NB4 (cell line): ENCODE measurements at regions not wholly inside any gene's neighbourhood (a gene's known extent, or its start where the extent isn't known, plus 50 kb on each side); places are given as distances from the start of the nearest gene placed in this dataset.

Experiments
- DNase-seq: peaks from one replicate; pipeline ENCODE4 v3.0.0; 2010; ENCODE audit warnings: low read depth
- H3K4me3 ChIP-seq: one replicate; pipeline ENCODE4 v1.5.1; 2011; ENCODE audit warnings: mild to moderate bottlenecking, low read depth, low read length, moderate library complexity
- CTCF ChIP-seq: IDR thresholded peaks from one replicate; pipeline ENCODE4 v1.5.1; 2012; ENCODE audit warnings: low read depth, low read length
- MYC ChIP-seq: IDR thresholded peaks from 2 replicates; pipeline ENCODE4 v1.6.1; 2011; ENCODE audit warnings: low read depth, low read length
- POLR2A ChIP-seq: IDR thresholded peaks from 2 replicates; pipeline ENCODE4 v1.6.1; 2011; ENCODE audit warnings: mild to moderate bottlenecking; ENCODE audit not compliant: insufficient read length; ENCODE audit errors: extremely low read depth
- TF ChIP-seq, protein P1 (sequence below): IDR thresholded peaks from 2 replicates; pipeline ENCODE4 v1.6.1; 2011; ENCODE audit warnings: low read depth, low read length

DNA sequence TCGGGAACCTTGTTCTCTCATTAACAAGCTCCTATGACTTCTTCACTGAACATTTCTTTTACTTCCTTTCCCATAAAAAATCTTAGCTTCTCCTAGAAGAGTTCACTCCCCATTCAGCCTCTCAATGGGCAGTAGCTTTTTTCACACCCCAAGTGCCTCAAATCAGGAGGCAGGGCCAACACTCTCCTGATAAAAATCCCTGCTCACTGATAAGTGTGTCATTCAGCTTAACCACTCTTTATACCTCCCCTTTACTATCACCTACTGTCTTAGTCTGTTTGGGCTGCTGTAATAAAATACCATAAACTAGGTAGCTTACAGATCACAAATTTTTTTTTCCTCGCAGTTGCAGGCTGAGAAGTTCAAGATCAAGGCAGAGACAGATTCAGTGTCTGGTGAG lies 400.4 kb downstream of the WDR72 start:
- no peak for DNase-seq
- TF ChIP-seq CTCF (no peak), POLR2A (no peak), MYC (no peak)
- TF ChIP-seq, protein P1, sequence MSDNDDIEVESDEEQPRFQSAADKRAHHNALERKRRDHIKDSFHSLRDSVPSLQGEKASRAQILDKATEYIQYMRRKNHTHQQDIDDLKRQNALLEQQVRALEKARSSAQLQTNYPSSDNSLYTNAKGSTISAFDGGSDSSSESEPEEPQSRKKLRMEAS: no peak
- H3K4me3 ChIP-seq: no peak overlapping the region

DNA sequence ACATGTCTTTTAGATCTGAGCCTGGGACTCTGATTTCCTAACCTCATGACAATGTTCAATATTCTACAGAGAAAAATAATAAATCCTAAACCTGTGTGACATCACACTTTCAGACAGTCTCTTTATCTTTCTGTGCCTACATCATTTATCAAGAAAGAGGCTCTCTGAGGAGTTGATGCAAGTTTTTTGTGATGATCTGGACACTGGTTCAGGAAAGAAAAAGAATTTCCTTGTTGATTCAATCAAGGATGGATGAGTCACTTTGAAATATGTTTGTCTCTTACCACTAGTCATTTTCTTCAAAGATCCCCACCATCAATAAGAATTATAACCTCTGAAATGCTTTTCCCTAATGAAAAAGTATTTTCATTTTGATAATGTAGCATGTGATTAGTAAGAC lies 404.6 kb downstream of the WDR72 start:
- no peak for DNase-seq
- H3K4me3 ChIP-seq: no peak overlapping the region
- no peak for TF ChIP-seq POLR2A
- no peak for TF ChIP-seq CTCF
- TF ChIP-seq, protein P1: no peak
- TF ChIP-seq MYC: no peak

DNA sequence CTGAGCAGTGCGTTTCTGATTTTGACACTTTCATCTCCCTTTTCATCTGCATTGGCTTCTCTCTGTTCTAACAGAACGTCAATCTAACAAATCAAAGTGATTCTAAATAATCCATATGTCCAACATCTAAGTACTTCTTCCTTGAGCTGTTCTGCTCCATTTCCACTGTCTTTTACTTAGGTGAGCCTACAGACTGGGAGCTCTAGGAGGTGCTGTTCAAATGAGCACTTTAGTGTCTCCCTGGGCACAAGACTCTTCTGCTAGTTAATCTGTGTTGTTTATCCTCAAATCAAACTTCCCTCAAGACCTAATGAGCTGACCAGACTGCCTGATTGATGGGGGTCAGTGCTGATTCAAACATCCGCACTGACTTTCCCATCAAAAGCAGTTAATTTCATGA lies 408.1 kb downstream of the WDR72 start:
- DNase-seq: no peak
- H3K4me3 ChIP-seq: no peak overlapping the region
- no peak for TF ChIP-seq CTCF
- no peak for TF ChIP-seq MYC
- TF ChIP-seq POLR2A: no peak
- TF ChIP-seq, protein P1: no peak

GRCh38 chr15:53346583-53346982 lies 412.9 kb downstream of the WDR72 start:
- DNase-seq: no peak
- TF ChIP-seq POLR2A: no peak
- TF ChIP-seq MYC: no peak
- H3K4me3 ChIP-seq: no peak overlapping the region

DNA sequence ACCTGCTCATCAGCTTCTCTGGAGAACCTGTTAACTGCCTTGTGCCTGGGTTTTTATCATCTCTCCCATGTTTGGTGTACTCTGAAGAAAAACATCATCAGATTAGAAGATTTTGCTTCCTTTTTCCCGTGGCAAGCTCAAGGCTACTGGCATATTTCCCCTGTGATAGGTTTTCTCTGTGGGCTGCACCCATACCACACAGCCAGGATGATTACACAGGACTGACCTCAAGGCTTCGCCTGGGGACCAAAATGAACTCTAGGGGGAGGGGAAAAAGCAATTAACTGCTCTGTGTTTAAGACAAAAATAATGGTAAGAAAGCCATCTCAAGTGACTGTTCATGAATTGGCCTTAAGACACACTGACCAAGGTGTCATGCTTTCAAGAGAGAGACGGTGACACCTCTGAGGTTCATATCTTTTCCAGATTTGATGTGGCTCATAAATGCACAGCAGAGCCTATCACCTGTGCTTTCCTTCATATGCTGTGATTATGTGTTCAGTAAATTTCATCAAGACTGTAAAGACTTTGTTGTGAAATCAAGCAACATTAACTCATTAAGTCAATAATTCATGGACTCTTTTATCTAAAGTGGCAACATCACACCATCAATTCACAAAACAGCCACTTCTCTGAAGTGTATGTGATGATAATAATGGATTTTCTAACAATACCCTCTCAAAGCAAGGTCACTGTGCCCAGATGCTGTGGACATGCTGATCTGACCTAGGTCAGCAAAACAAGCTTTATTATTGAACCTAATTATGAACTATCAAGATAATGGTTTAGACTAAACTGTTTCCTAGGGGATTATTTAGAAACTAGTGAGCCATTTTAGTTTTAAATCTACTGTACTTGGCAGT lies 427.9 kb downstream of the WDR72 start:
- TF ChIP-seq POLR2A: no peak
- no peak for TF ChIP-seq MYC
- no peak for TF ChIP-seq CTCF
- TF ChIP-seq, protein P1: no peak
- no peak overlapping the region for H3K4me3 ChIP-seq
- no peak for DNase-seq

DNA sequence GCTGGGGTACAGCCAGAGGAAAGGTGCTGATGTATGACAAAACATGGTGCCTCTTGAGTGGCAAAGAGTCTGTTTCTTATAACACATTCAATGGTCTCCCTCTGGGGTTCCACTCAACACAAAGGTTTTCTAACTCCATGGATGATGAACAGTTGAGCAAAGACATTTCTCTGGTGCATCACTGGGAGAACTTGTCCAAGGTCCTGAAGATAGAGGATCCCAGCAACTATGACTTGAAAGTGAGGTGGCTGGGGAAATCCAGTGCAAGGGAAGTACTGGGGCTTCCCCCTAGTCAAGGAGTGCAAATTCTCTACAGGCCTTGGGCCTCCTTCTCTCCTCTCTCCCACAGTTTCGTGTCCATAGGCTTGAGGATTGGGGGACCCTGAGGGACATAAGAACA lies 431.1 kb downstream of the WDR72 start:
- TF ChIP-seq, protein P1: no peak
- TF ChIP-seq MYC: no peak
- no peak for TF ChIP-seq CTCF
- no peak for TF ChIP-seq POLR2A
- H3K4me3 ChIP-seq: no peak overlapping the region
- DNase-seq: peak; percentile 15
